ENCODE measurements at regions not wholly inside any gene's neighbourhood (a gene's known extent, or its start where the extent isn't known, plus 50 kb on each side); places are given as distances from the start of the nearest gene placed in this dataset.
"Not testable (repeated sequence)": the region's sequence is repeated elsewhere in the genome, so short reads cannot be mapped to it uniquely, and the experiment has no call there.

GRCh38 chr2:208751663-208752415 lies 345.2 kb downstream of the PTH2R start:
- WGBS (ENCODE audit: insufficient coverage, insufficient read length): no CpG with 5 or more reads among the region's 21 CpGs
- not testable (repeated sequence) for H3K36me3 ChIP-seq (ENCODE audit: control insufficient read depth, insufficient read depth, low read length); DNase-seq (ENCODE audit: low read depth, low spot score); H3K27me3 ChIP-seq (ENCODE audit: control insufficient read depth, insufficient read depth, low read length); H3K9me3 ChIP-seq (ENCODE audit: control insufficient read depth, insufficient read depth, low read length); H3K4me1 ChIP-seq (ENCODE audit: control insufficient read depth, insufficient read depth, low read length); H3K27ac ChIP-seq (ENCODE audit: low read length); H3K4me3 ChIP-seq (ENCODE audit: low read length)

DNA sequence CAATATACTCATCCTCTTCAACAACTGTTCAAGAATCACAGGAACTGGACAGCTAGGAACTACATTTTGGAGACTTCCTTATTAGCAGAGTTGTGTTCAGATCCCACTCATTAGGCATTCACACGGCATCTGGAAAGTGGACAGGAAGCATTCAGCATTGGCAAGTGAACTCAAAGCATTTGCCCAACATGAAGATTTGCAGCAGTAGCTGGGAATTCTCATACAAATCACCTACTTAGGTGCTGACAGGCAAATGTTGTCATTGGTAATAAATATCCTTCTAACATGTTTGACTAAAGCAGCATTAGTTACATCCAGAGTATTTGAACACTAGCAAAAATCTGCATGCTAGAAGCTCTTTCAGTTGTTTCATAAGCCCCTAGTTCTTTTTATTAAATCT lies 350.8 kb downstream of the PTH2R start:
- no peaks in the 10 kb centered on the region for H3K4me1 ChIP-seq (ENCODE audit: control insufficient read depth, insufficient read depth, low read length)
- H3K4me3 ChIP-seq (ENCODE audit: low read length): no peak overlapping the region
- WGBS (ENCODE audit: insufficient coverage, insufficient read length): no CpG with 5 or more reads among the region's 1 CpG
- no peaks in the 10 kb centered on the region for H3K27me3 ChIP-seq (ENCODE audit: control insufficient read depth, insufficient read depth, low read length)
- H3K36me3 ChIP-seq (ENCODE audit: control insufficient read depth, insufficient read depth, low read length): no peaks in the 10 kb centered on the region
- no peaks in the 10 kb centered on the region; the same call in 1 of the 2 replicates for H3K9me3 ChIP-seq (ENCODE audit: control insufficient read depth, insufficient read depth, low read length)
- no peak overlapping the region for H3K27ac ChIP-seq (ENCODE audit: low read length)
- no peak for DNase-seq (ENCODE audit: low read depth, low spot score)

- no CpG with 5 or more reads among the region's 2 CpGs for WGBS (ENCODE audit: insufficient coverage, insufficient read length)
- DNase-seq (ENCODE audit: low read depth, low spot score); H3K27me3 ChIP-seq (ENCODE audit: control insufficient read depth, insufficient read depth, low read length); H3K4me3 ChIP-seq (ENCODE audit: low read length); H3K27ac ChIP-seq (ENCODE audit: low read length); H3K9me3 ChIP-seq (ENCODE audit: control insufficient read depth, insufficient read depth, low read length); H3K4me1 ChIP-seq (ENCODE audit: control insufficient read depth, insufficient read depth, low read length); H3K36me3 ChIP-seq (ENCODE audit: control insufficient read depth, insufficient read depth, low read length): not testable (repeated sequence)
Observed at GRCh38 chr2:208773074-208773473, 366.5 kb downstream of the PTH2R start.

DNA sequence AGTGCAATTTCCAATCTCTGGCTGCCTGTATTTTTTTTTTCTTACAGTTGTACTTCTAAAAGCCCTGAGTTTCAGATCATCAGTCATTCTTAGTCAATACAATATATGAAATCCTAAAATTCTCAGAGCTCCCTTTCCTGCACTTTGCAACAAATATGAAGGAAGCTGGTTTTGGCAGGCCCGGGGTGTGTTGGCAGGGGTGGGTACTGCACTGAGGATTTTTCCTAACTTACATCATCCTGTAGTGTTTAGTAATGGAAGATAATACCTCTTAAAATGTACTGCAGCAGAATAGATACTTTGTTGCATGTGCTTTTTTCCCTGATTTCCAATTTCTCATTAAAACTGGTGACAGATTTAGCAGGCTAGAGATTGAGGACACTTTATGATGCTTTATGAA lies 374.6 kb downstream of the PTH2R start:
- H3K4me3 ChIP-seq (ENCODE audit: low read length): no peak overlapping the region
- no peaks in the 10 kb centered on the region for H3K27me3 ChIP-seq (ENCODE audit: control insufficient read depth, insufficient read depth, low read length)
- WGBS (ENCODE audit: insufficient coverage, insufficient read length): no CpG with 5 or more reads among the region's 1 CpG
- H3K9me3 ChIP-seq (ENCODE audit: control insufficient read depth, insufficient read depth, low read length): peaks cover 2% of the 10 kb centered on the region; the same call in 1 of the 2 replicates
- DNase-seq (ENCODE audit: low read depth, low spot score): no peak
- H3K27ac ChIP-seq (ENCODE audit: low read length): no peak overlapping the region
- no peaks in the 10 kb centered on the region for H3K36me3 ChIP-seq (ENCODE audit: control insufficient read depth, insufficient read depth, low read length)
- H3K4me1 ChIP-seq (ENCODE audit: control insufficient read depth, insufficient read depth, low read length): no peaks in the 10 kb centered on the region

DNA sequence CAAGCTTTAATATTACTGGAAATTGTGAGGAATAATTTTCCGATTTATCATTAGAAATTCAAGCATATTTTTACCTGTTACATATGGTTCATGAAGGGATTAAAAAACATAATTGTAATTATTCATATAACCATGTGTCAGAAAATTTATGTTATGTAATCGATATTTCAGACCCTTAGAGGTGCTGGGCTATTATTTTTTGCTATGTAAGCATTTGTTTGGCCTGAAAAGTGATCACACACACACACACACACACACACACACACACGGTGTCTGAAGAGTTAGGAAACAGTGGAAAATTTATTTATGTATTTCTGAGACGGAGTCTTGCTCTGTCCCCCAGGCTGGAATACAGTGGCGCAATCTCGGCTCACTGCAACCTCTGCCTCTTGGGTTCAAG lies 375.5 kb downstream of the PTH2R start:
- no peak for DNase-seq (ENCODE audit: low read depth, low spot score)

DNA sequence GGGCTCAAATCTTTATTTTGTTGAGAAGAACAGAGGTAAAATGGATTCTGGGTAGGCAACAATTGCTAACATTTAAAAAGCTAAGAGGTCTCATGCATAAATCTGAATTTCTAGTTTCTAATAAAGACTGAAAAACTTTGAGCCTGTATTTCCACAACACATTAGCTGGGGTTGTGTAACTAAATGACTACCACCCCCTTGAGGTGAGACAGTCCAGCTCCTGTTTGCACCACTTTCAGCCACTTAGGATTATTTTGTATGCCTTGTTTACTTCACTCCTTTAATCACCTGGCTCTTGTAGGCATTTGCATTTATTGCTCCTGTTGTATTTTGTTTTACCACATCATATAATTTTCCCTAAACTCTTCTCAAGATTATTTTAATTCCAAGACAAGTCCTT lies 376.6 kb downstream of the PTH2R start:
- Histone ChIP-seq H3K27me3 (ENCODE audit: control insufficient read depth, insufficient read depth, low read length) (no peaks in the 10 kb centered on the region), H3K4me1 (ENCODE audit: control insufficient read depth, insufficient read depth, low read length) (no peaks in the 10 kb centered on the region), H3K27ac (ENCODE audit: low read length) (no peak overlapping the region), H3K9me3 (ENCODE audit: control insufficient read depth, insufficient read depth, low read length) (peaks cover 2% of the 10 kb centered on the region; the same call in 1 of the 2 replicates), H3K36me3 (ENCODE audit: control insufficient read depth, insufficient read depth, low read length) (no peaks in the 10 kb centered on the region), H3K4me3 (ENCODE audit: low read length) (no peak overlapping the region)
- no peak for DNase-seq (ENCODE audit: low read depth, low spot score)

More for the DNA sequence above, 375.5 kb downstream of the PTH2R start:
- Histone ChIP-seq H3K4me1 (ENCODE audit: control insufficient read depth, insufficient read depth, low read length) (no peaks in the 10 kb centered on the region), H3K27me3 (ENCODE audit: control insufficient read depth, insufficient read depth, low read length) (no peaks in the 10 kb centered on the region), H3K9me3 (ENCODE audit: control insufficient read depth, insufficient read depth, low read length) (peaks cover 2% of the 10 kb centered on the region; the same call in 1 of the 2 replicates), H3K36me3 (ENCODE audit: control insufficient read depth, insufficient read depth, low read length) (no peaks in the 10 kb centered on the region), H3K27ac (ENCODE audit: low read length) (no peak overlapping the region), H3K4me3 (ENCODE audit: low read length) (no peak overlapping the region)
- no CpG with 5 or more reads among the region's 6 CpGs for WGBS (ENCODE audit: insufficient coverage, insufficient read length)

- not testable (repeated sequence) for H3K27me3 ChIP-seq (ENCODE audit: control insufficient read depth, insufficient read depth, low read length); H3K27ac ChIP-seq (ENCODE audit: low read length); H3K9me3 ChIP-seq (ENCODE audit: control insufficient read depth, insufficient read depth, low read length); H3K4me1 ChIP-seq (ENCODE audit: control insufficient read depth, insufficient read depth, low read length); DNase-seq (ENCODE audit: low read depth, low spot score); H3K4me3 ChIP-seq (ENCODE audit: low read length); H3K36me3 ChIP-seq (ENCODE audit: control insufficient read depth, insufficient read depth, low read length)
- WGBS (ENCODE audit: insufficient coverage, insufficient read length): no CpG with 5 or more reads among the region's 9 CpGs
Observed at GRCh38 chr2:208784774-208785173, 378.2 kb downstream of the PTH2R start.

DNA sequence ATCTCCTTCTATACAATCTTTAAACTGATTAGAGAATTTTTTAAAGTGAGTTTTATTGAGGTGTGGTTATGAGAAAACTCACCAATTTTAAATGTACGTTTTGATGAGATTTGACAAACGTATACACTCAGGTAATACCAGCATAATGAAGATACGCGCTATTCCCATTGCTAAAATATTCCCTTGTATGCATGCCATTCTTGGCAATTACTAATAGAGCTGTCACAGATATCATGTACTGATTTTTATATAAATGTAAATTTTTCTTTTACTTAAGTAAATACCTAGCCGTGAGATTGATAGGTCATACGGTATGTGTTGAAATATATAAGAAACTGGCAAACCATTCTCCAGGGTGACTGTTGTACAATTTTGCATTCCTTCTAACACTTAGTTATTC lies 384.7 kb downstream of the PTH2R start:
- H3K27ac ChIP-seq (ENCODE audit: low read length): no peak overlapping the region
- H3K4me3 ChIP-seq (ENCODE audit: low read length): no peak overlapping the region
- WGBS (ENCODE audit: insufficient coverage, insufficient read length): 100% methylated on average over 1 of the region's 6 CpGs
- H3K9me3 ChIP-seq (ENCODE audit: control insufficient read depth, insufficient read depth, low read length): no peaks in the 10 kb centered on the region
- no peaks in the 10 kb centered on the region for H3K27me3 ChIP-seq (ENCODE audit: control insufficient read depth, insufficient read depth, low read length)
- no peaks in the 10 kb centered on the region for H3K4me1 ChIP-seq (ENCODE audit: control insufficient read depth, insufficient read depth, low read length)
- H3K36me3 ChIP-seq (ENCODE audit: control insufficient read depth, insufficient read depth, low read length): no peaks in the 10 kb centered on the region
- no peak for DNase-seq (ENCODE audit: low read depth, low spot score)

DNA sequence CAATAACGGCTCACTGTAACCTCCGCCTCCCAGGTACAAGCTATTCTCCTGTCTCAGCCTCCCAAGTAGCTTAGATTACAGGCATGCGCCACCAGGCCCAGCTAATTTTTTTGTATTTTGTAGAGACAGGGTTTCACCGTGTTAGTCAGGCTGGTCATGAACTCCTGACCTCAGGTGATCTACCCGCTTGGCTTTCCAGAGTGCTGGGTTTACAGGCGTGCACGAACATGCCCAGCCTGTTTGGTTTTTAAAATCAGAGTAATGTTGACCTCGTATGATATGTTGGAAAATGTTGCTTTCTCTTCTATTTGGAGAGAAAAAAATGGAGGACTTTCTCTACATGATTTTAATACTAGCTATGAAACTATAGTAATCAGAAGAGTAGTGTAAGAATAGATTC lies 386.2 kb downstream of the PTH2R start:
- H3K27ac ChIP-seq (ENCODE audit: low read length): no peak overlapping the region
- H3K9me3 ChIP-seq (ENCODE audit: control insufficient read depth, insufficient read depth, low read length): no peaks in the 10 kb centered on the region
- no peak overlapping the region for H3K4me3 ChIP-seq (ENCODE audit: low read length)
- DNase-seq (ENCODE audit: low read depth, low spot score): no peak
- no peaks in the 10 kb centered on the region for H3K36me3 ChIP-seq (ENCODE audit: control insufficient read depth, insufficient read depth, low read length)
- H3K4me1 ChIP-seq (ENCODE audit: control insufficient read depth, insufficient read depth, low read length): no peaks in the 10 kb centered on the region
- H3K27me3 ChIP-seq (ENCODE audit: control insufficient read depth, insufficient read depth, low read length): no peaks in the 10 kb centered on the region
- WGBS (ENCODE audit: insufficient coverage, insufficient read length): no CpG with 5 or more reads among the region's 8 CpGs

DNA sequence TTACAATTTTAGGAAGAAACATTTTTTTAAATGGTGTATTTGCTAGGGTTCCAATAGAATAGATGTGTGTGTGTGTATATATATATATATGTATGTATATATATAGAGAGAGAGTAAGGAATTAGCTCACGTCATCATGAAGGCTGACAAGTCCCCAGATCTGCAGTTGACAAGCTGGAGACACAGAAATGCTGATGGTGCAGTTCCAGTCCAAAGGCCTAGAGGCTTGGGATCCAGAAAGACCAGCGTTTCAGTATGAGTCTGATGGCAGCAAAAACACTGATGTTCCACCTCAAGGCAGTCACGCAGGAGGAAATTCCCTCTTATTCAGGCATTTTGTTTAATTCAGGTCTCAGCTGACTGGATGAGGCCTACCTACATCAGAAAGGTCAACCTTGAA lies 386.8 kb downstream of the PTH2R start:
- H3K36me3 ChIP-seq (ENCODE audit: control insufficient read depth, insufficient read depth, low read length): no peaks in the 10 kb centered on the region

GRCh38 chr2:208794288-208794975 lies 387.8 kb downstream of the PTH2R start:
- DNase-seq (ENCODE audit: low read depth, low spot score): no peak
- H3K4me1 ChIP-seq (ENCODE audit: control insufficient read depth, insufficient read depth, low read length): no peaks in the 10 kb centered on the region
- no peak overlapping the region for H3K27ac ChIP-seq (ENCODE audit: low read length)
- H3K36me3 ChIP-seq (ENCODE audit: control insufficient read depth, insufficient read depth, low read length): no peaks in the 10 kb centered on the region
- H3K4me3 ChIP-seq (ENCODE audit: low read length): no peak overlapping the region
- no peaks in the 10 kb centered on the region for H3K27me3 ChIP-seq (ENCODE audit: control insufficient read depth, insufficient read depth, low read length)
- WGBS (ENCODE audit: insufficient coverage, insufficient read length): no CpG with 5 or more reads among the region's 4 CpGs
- no peaks in the 10 kb centered on the region for H3K9me3 ChIP-seq (ENCODE audit: control insufficient read depth, insufficient read depth, low read length)

More for the DNA sequence above, 386.8 kb downstream of the PTH2R start:
- no peak overlapping the region for H3K27ac ChIP-seq (ENCODE audit: low read length)
- no peaks in the 10 kb centered on the region for H3K27me3 ChIP-seq (ENCODE audit: control insufficient read depth, insufficient read depth, low read length)
- WGBS (ENCODE audit: insufficient coverage, insufficient read length): no CpG with 5 or more reads among the region's 3 CpGs
- H3K4me1 ChIP-seq (ENCODE audit: control insufficient read depth, insufficient read depth, low read length): no peaks in the 10 kb centered on the region
- DNase-seq (ENCODE audit: low read depth, low spot score): no peak
- no peak overlapping the region for H3K4me3 ChIP-seq (ENCODE audit: low read length)
- no peaks in the 10 kb centered on the region for H3K9me3 ChIP-seq (ENCODE audit: control insufficient read depth, insufficient read depth, low read length)
